Fibroblast of lung (primary cell): ENCODE measurements at regions not wholly inside any gene's neighbourhood (a gene's known extent, or its start where the extent isn't known, plus 50 kb on each side); places are given as distances from the start of the nearest gene placed in this dataset.

ENCODE experiments used
- DNase-seq, 2 donors: peaks; one replicate each; pipeline versions ENCODE4 v3.0.0 to v3.0.0-alpha.2; 2010; ENCODE audit warnings: low read depth in 2 of 2
- H2AFZ ChIP-seq: 2 replicates; pipeline ENCODE4 v1.5.1; 2012; ENCODE audit warnings: low read length, control low read depth, inconsistent platforms
- H3K27ac ChIP-seq: 2 replicates; pipeline ENCODE4 v1.5.1; 2011; ENCODE audit warnings: low read length, control low read depth; ENCODE audit not compliant: insufficient read depth
- H3K27me3 ChIP-seq: 2 replicates; pipeline ENCODE4 v1.5.1; 2011; ENCODE audit warnings: mild to moderate bottlenecking, low read length; ENCODE audit not compliant: control insufficient read depth, insufficient read depth
- H3K36me3 ChIP-seq: 2 replicates; pipeline ENCODE4 v1.5.1; 2011; ENCODE audit warnings: low read length; ENCODE audit not compliant: control insufficient read depth, insufficient read depth
- H3K4me1 ChIP-seq: 2 replicates; pipeline ENCODE4 v1.5.1; 2011; ENCODE audit warnings: low read length; ENCODE audit not compliant: control insufficient read depth, insufficient read depth; ENCODE audit errors: extremely low read depth
- H3K4me2 ChIP-seq: 2 replicates; pipeline ENCODE4 v1.5.1; 2011; ENCODE audit warnings: low read length, control low read depth; ENCODE audit not compliant: insufficient read depth; ENCODE audit errors: extremely low read depth
- H3K4me3 ChIP-seq, 4 experiments: fragments of 200-600 bp in 1 of 4; sonication (generic) in 1 of 4; replicated peaks in 1 of 4; 2 replicates each; pipeline ENCODE4 v1.5.1; 2011 to 2016; ENCODE audit warnings: low read length in 4 of 4, low read depth in 3 of 4, mild to moderate bottlenecking in 3 of 4, control low read depth in 2 of 4, inconsistent platforms in 1 of 4, mixed read lengths in 1 of 4; ENCODE audit not compliant: insufficient read depth in 1 of 4; ENCODE audit errors: control extremely low read depth in 1 of 4
- H3K79me2 ChIP-seq: 2 replicates; pipeline ENCODE4 v1.5.1; 2012; ENCODE audit warnings: mild to moderate bottlenecking, low read length, inconsistent platforms; ENCODE audit not compliant: control insufficient read depth, insufficient read depth
- H3K9ac ChIP-seq: 2 replicates; pipeline ENCODE4 v1.5.1; 2011; ENCODE audit warnings: mild to moderate bottlenecking, low read length, control low read depth; ENCODE audit not compliant: insufficient read depth
- H3K9me3 ChIP-seq: 2 replicates; pipeline ENCODE4 v1.5.1; 2012; ENCODE audit warnings: low read depth, low read length; ENCODE audit not compliant: control insufficient read depth, insufficient read depth
- H4K20me1 ChIP-seq: 2 replicates; pipeline ENCODE4 v1.5.1; 2011; ENCODE audit warnings: low read length; ENCODE audit not compliant: control insufficient read depth, insufficient read depth; ENCODE audit errors: extremely low read depth
- EZH2 ChIP-seq: IDR thresholded peaks from 2 replicates; pipeline ENCODE4 v1.5.1; 2012; ENCODE audit warnings: low read length, control low read depth, mild to moderate bottlenecking; ENCODE audit errors: missing control alignments
- TF ChIP-seq, protein P1 (sequence below), 2 donors: IDR thresholded peaks in 1 of 2; conservative IDR thresholded peaks in 1 of 2; 1 replicate in 1 of 2; 2 replicates in 1 of 2; pipeline ENCODE4 v1.5.1; 2011 to 2012; ENCODE audit warnings: low read length in 2 of 2, control low read depth in 1 of 2, inconsistent platforms in 1 of 2, low read depth in 1 of 2, mild to moderate bottlenecking in 1 of 2

DNA sequence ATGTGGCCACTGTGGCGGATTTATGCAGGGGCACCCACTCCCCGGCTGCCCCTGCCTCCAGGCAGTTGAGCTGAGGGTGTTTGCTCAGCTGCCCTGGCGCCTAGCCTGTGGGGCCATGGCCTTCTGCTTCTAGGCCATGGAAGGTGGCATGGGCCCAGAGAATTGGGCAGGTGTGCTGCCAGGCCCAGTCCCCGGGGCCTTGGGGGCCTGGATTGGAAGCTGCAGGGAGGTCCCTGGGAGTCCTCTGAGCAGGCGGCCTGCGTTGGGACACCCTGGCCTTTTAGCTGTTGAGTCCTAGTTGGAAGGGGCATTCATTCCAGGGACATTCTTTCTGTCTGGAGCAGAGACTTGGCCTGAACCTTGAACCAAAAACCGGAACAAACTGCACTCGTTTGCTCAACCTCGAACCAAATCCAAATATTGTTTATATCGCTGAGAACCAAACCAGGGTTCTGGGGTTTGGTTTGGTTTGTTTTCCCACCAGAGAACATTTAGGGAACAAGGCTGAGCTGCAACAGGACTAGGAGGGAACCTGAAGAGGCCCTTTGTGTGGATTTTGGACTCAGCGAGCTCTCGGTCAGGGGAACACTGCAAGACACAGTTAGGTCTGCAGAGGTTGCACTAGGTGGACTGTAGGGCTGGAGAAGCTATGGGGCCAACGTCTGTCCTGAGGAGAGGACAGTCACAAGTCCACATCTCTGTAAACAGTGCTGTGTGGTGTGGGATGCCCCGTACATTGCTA, 116.8 kb downstream of the BOD1 start:
- Histone ChIP-seq H3K27ac (no peak overlapping the region), H3K9me3 (no peaks in the 10 kb centered on the region), H3K36me3 (no peaks in the 10 kb centered on the region), H3K4me2 (no peak overlapping the region), H4K20me1 (no peaks in the 10 kb centered on the region), H3K4me1 (peaks cover 8% of the 10 kb centered on the region), H3K27me3 (no peaks in the 10 kb centered on the region), H3K79me2 (no peaks in the 10 kb centered on the region), H2AFZ (no peak overlapping the region), H3K4me3 (no peak overlapping the region), H3K9ac (no peak overlapping the region)
- TF ChIP-seq EZH2, result no peak
- TF ChIP-seq, protein P1, sequence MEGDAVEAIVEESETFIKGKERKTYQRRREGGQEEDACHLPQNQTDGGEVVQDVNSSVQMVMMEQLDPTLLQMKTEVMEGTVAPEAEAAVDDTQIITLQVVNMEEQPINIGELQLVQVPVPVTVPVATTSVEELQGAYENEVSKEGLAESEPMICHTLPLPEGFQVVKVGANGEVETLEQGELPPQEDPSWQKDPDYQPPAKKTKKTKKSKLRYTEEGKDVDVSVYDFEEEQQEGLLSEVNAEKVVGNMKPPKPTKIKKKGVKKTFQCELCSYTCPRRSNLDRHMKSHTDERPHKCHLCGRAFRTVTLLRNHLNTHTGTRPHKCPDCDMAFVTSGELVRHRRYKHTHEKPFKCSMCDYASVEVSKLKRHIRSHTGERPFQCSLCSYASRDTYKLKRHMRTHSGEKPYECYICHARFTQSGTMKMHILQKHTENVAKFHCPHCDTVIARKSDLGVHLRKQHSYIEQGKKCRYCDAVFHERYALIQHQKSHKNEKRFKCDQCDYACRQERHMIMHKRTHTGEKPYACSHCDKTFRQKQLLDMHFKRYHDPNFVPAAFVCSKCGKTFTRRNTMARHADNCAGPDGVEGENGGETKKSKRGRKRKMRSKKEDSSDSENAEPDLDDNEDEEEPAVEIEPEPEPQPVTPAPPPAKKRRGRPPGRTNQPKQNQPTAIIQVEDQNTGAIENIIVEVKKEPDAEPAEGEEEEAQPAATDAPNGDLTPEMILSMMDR (conservative IDR thresholded peaks at IDR 0.05 in 1 of 2, IDR thresholded peaks at IDR 0.05 in 1 of 2; ENCODE audit: low read depth in 1 of 2, low read length in 2 of 2), result no peak
- no peak for DNase-seq

DNA sequence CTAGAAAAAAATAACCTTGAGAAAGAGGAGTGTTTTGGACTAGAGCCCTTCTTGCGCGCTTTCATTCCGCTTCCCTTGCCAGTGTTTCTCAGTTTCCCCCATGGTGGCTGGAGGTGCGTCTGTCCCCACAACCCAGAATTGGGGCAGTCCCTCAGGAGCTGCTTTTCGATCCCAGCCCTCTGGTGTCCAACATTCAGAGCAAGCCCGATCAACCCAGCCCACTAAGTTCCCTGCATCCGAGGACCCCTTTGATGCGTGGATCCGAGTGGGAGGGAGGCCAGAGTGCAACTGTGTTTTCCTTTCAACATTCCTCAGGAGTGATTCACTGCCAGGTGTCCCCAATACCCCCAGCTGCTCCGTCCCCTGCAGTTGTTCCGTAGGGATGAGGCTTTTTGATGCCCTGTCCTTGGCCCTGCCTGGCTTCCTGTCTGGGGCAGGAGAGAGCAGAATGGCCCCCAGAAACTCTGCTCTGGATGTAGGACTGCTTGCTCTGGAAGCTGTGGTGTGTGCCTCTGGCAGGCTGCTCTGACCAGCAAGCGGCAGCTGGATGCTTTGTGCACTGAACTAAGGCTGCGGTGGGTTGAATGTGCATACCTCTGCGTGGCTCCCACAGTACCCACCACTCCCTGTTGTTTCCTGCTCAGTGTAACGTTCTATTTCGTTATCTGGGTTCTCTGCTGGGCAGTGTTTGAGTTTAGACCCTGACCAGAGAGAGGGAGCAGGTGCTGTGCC, 117.5 kb downstream of the BOD1 start:
- peak overlapping the region; percentile 58 for H3K4me2 ChIP-seq
- H3K27ac ChIP-seq, result peak overlapping the region; percentile 21
- no peaks in the 10 kb centered on the region for H4K20me1 ChIP-seq
- H3K36me3 ChIP-seq, result no peaks in the 10 kb centered on the region
- no peak overlapping the region for H3K4me3 ChIP-seq
- TF ChIP-seq EZH2, result no peak
- TF ChIP-seq, protein P1 (conservative IDR thresholded peaks at IDR 0.05 in 1 of 2, IDR thresholded peaks at IDR 0.05 in 1 of 2; ENCODE audit: low read depth in 1 of 2, low read length in 2 of 2), result no peak
- H3K79me2 ChIP-seq, result no peaks in the 10 kb centered on the region
- peaks cover 8% of the 10 kb centered on the region for H3K4me1 ChIP-seq
- peak in 1 of 2 donors; percentile 62 for DNase-seq
- no peaks in the 10 kb centered on the region for H3K9me3 ChIP-seq
- no peaks in the 10 kb centered on the region for H3K27me3 ChIP-seq
- no peak overlapping the region for H3K9ac ChIP-seq
- no peak overlapping the region for H2AFZ ChIP-seq

DNA sequence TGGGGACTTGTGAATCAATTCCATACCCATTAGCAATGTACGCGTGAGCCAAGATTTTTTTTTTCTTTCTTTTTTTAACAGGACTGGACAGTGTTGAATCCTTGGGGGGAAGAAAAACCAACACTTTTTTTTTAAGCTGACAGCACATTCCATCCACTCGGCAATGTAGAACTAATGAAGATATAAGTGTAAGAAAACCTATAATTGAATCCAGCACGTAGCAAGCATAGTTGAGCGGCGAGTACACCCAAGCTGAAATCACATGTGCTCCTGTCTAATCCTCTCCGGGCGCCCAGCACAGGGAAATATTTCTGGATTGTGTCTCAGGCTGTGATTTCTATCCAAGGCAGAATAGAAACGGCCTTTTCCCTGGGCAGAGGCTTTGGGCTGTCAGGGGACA, 118.2 kb downstream of the BOD1 start:
- H3K9me3 ChIP-seq, result no peaks in the 10 kb centered on the region
- no peaks in the 10 kb centered on the region for H3K79me2 ChIP-seq
- no peaks in the 10 kb centered on the region for H3K36me3 ChIP-seq
- H4K20me1 ChIP-seq, result no peaks in the 10 kb centered on the region
- H3K4me1 ChIP-seq, result peaks cover 8% of the 10 kb centered on the region
- peak overlapping the region; percentile 58 for H3K4me2 ChIP-seq
- no peak overlapping the region for H3K4me3 ChIP-seq
- no peak overlapping the region for H2AFZ ChIP-seq
- TF ChIP-seq EZH2, result no peak
- TF ChIP-seq, protein P1 (conservative IDR thresholded peaks at IDR 0.05 in 1 of 2, IDR thresholded peaks at IDR 0.05 in 1 of 2; ENCODE audit: low read depth in 1 of 2, low read length in 2 of 2), result no peak
- no peaks in the 10 kb centered on the region for H3K27me3 ChIP-seq
- H3K27ac ChIP-seq, result peak overlapping the region; percentile 21
- DNase-seq, result peak; percentile 36 to 92
- H3K9ac ChIP-seq, result no peak overlapping the region
